K562 (cell line): ENCODE measurements at regions not wholly inside any gene's neighbourhood (a gene's known extent, or its start where the extent isn't known, plus 50 kb on each side); places are given as distances from the start of the nearest gene placed in this dataset.

ENCODE experiments used
- ATAC-seq: fragments of 200-7000 bp; cut with Tn5 transposase; 3 replicates; pipeline ENCODE4 v1.9.1; 2020; ENCODE audit warnings: moderate library complexity
- BruUV-seq: library from RNA; stranded (reverse); fragments of 400-500 nt; replicated peaks from 2 replicates; lab custom pipeline; 2021; lab: Mats Ljungman, UMichigan
- CTCF ChIA-PET: fragments of 300-600 bp; formaldehyde crosslinking; extraction: SDS; loops from one replicate; lab custom pipeline; 2021; ENCODE audit warnings: low intra/inter-chr PET ratio; lab: Yijun Ruan, JAX
- POLR2A ChIA-PET: fragments of 300-600, 350-650 bp; sonication (Branson Sonifier 250); formaldehyde crosslinking; extraction: SDS; loops from one replicate; lab custom pipeline; 2021; ENCODE audit warnings: antibody characterized with exemption, inconsistent platforms; lab: Yijun Ruan, JAX
- DNase-seq, 4 experiments: peaks; one replicate each; pipeline versions ENCODE4 v3.0.0 to v3.0.0-alpha.2; 2011 to 2018; ENCODE audit warnings: low spot score in 3 of 4, mixed read lengths in 3 of 4; ENCODE audit errors: extremely low read depth in 1 of 4
- FAIRE-seq: peaks from 2 replicates; lab custom pipeline; 2011; peaks lifted over from hg19 to GRCh38; lab: Jason Lieb, UNC
- H2AFZ ChIP-seq: 2 replicates; pipeline ENCODE4 v1.6.0; 2011; ENCODE audit warnings: low read depth, low read length, control low read depth, inconsistent platforms
- H3K27ac ChIP-seq: fragments of 200-600 bp; 3 replicates; pipeline ENCODE4 v1.8.0; 2011; ENCODE audit warnings: low read depth, mild to moderate bottlenecking, control low read depth, inconsistent platforms, low read length, moderate library complexity, mixed read lengths; ENCODE audit errors: extremely low read depth
- H3K27me3 ChIP-seq, 2 experiments: fragments of 300-600 bp in 1 of 2; 2 replicates in 1 of 2; 3 replicates in 1 of 2; pipeline versions ENCODE4 v1.6.0 to v1.8.0; 2011; ENCODE audit warnings: inconsistent platforms in 2 of 2, low read length in 2 of 2, mild to moderate bottlenecking in 1 of 2, mixed read lengths in 1 of 2, moderate library complexity in 1 of 2; ENCODE audit not compliant: control insufficient read depth in 2 of 2, insufficient read depth in 2 of 2
- H3K36me3 ChIP-seq: fragments of 300-600 bp; 3 replicates; pipeline ENCODE4 v1.8.0; 2011; ENCODE audit warnings: mild to moderate bottlenecking, low read length, inconsistent platforms; ENCODE audit not compliant: control insufficient read depth, insufficient read depth
- H3K4me1 ChIP-seq, 2 experiments: fragments of 200-600 bp in 1 of 2; replicated peaks in 1 of 2; 2 replicates in 1 of 2; 3 replicates in 1 of 2; pipeline versions ENCODE4 v1.5.1 to v1.8.0; 2011; ENCODE audit warnings: inconsistent platforms in 2 of 2, low read length in 2 of 2, mild to moderate bottlenecking in 1 of 2, mixed read lengths in 1 of 2, moderate library complexity in 1 of 2; ENCODE audit not compliant: control insufficient read depth in 2 of 2, insufficient read depth in 2 of 2
- H3K4me2 ChIP-seq: 2 replicates; pipeline ENCODE4 v1.6.1; 2011; ENCODE audit warnings: low read length, control low read depth, inconsistent platforms, mixed read lengths; ENCODE audit not compliant: insufficient read depth
- H3K4me3 ChIP-seq: fragments of 200-600 bp; sonication (generic), shearing (Covaris generic); 2 replicates; pipeline ENCODE4 v1.5.1; 2016; ENCODE audit warnings: control low read depth, inconsistent platforms
- H3K79me2 ChIP-seq: fragments of 200-600 bp; 3 replicates; pipeline ENCODE4 v1.8.0; 2011; ENCODE audit warnings: low read length, inconsistent platforms; ENCODE audit not compliant: control insufficient read depth, insufficient read depth
- H3K9ac ChIP-seq, 2 experiments: 2 replicates each; pipeline versions ENCODE4 v1.6.0 to v1.6.1; 2011; ENCODE audit warnings: low read depth in 2 of 2, low read length in 2 of 2, control low read depth in 1 of 2, inconsistent platforms in 1 of 2, mild to moderate bottlenecking in 1 of 2, mixed read lengths in 1 of 2; ENCODE audit not compliant: insufficient read depth in 1 of 2
- H3K9me1 ChIP-seq: one replicate; pipeline ENCODE4 v1.6.0; 2011; ENCODE audit warnings: inconsistent platforms, mild to moderate bottlenecking, low read length, moderate library complexity; ENCODE audit not compliant: control insufficient read depth, insufficient read depth
- H3K9me3 ChIP-seq: replicated peaks from 2 replicates; pipeline ENCODE4 v1.5.1; 2011; ENCODE audit warnings: low read depth, low read length, inconsistent platforms; ENCODE audit not compliant: control insufficient read depth, insufficient read depth
- H4K20me1 ChIP-seq: replicated peaks from 2 replicates; pipeline ENCODE4 v1.6.1; 2011; ENCODE audit warnings: low read length, inconsistent platforms, mixed read lengths; ENCODE audit not compliant: control insufficient read depth, insufficient read depth
- DMBX1 ChIP-seq: fragments of 250-450 bp; sonication (Bioruptor Pico); IDR thresholded peaks from 2 replicates; pipeline ENCODE4 v1.8.0; 2022; ENCODE audit warnings: inconsistent platforms, mild to moderate bottlenecking, moderate library complexity, borderline replicate concordance
- LEF1 ChIP-seq: fragments of 450-650 bp; IDR thresholded peaks from 2 replicates; pipeline ENCODE4 v1.6.1; 2016; ENCODE audit warnings: mild to moderate bottlenecking
- ZFP36 ChIP-seq: fragments of 150-350 bp; IDR thresholded peaks from 2 replicates; pipeline ENCODE4 v1.6.1; 2018; ENCODE audit warnings: low read length, low read depth; ENCODE audit not compliant: partially characterized antibody
- ZNF24 ChIP-seq: fragments of 450-650 bp; IDR thresholded peaks from 2 replicates; pipeline ENCODE4 v1.6.1; 2016
- ZNF561 ChIP-seq: fragments of 450-650 bp; formaldehyde crosslinking; conservative IDR thresholded peaks from 2 replicates; pipeline ENCODE4 v1.4.0; 2020; ENCODE audit warnings: mild to moderate bottlenecking, moderate library complexity
- WGBS: fragments of 100-300 bp; shearing (Covaris generic); methylation state at CpG from one replicate; pipeline ENCODE4 v1.1.6; 2016; ENCODE audit warnings: low coverage, mixed read lengths; ENCODE audit not compliant: insufficient coverage; ENCODE audit errors: missing lambda C conversion rate; 5-methylcytosine and 5-hydroxymethylcytosine counted together
- in situ Hi-C: fragments of 300-500 bp; cut with MboI; formaldehyde crosslinking; loops from 4 replicates; pipeline ENCODE4 v1.15.0; 2018; ENCODE audit warnings: inconsistent platforms, mixed read lengths
- intact Hi-C: fragments of 100-400 bp; cut with micrococcal nuclease; formaldehyde crosslinking; loops from 2 replicates; pipeline ENCODE4 v1.14.2; 2022
- TF ChIP-seq, protein P1 (sequence below): fragments of 250-450 bp; sonication (Bioruptor Pico); IDR thresholded peaks from 2 replicates; pipeline ENCODE4 v1.4.0; 2020; ENCODE audit warnings: mild to moderate bottlenecking
- TF ChIP-seq, protein P2 (sequence below): fragments of 250-450 bp; sonication (Bioruptor Pico); IDR thresholded peaks from 2 replicates; pipeline ENCODE4 v1.8.0; 2021; ENCODE audit warnings: moderate library complexity, mild to moderate bottlenecking, inconsistent platforms
- TF ChIP-seq, protein P3 (sequence below), 2 experiments: IDR thresholded peaks in 1 of 2; conservative IDR thresholded peaks in 1 of 2; 2 replicates each; pipeline ENCODE4 v1.6.1; 2016; ENCODE audit warnings: low read depth in 2 of 2, mild to moderate bottlenecking in 1 of 2, missing compliant biosample characterization in 1 of 2, missing genetic modification characterization in 1 of 2, moderate library complexity in 1 of 2

DNA sequence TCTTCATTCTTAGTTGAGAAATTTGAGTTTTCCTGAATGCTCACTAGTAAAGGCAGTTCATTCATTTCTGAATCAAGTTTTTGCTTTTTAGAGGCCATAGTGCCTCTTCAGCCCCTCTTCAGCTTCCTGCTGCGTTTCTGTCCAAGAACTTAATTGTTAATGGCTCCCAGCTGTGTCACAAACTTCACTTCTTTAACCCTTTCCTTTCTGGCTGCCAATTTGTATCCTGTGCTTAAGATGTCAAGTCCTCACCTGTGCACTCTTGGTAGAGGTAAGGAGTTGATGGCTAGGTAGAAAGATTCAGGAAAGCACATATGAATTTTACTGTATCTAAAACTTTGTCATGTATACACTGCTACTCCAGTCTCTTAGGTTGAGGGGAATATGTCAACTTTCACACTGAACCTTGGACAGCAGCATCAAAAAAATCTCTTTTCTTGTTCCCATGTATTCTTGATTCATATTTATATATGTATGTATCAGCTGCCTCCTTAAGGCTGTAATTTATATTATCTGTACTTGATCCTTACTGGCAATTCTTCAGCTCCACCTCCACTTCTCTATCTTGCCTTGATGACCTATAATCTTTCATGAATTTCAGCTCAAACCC lies 612.8 kb downstream of the LMO4 start (continued):
- TF ChIP-seq ZNF561 (CRISPR knock-in tag): no peak
- TF ChIP-seq DMBX1 (CRISPR knock-in tag): no peak
- no peak for TF ChIP-seq LEF1
- no peak for TF ChIP-seq ZFP36
- no peak for TF ChIP-seq ZNF24
- TF ChIP-seq, protein P1, sequence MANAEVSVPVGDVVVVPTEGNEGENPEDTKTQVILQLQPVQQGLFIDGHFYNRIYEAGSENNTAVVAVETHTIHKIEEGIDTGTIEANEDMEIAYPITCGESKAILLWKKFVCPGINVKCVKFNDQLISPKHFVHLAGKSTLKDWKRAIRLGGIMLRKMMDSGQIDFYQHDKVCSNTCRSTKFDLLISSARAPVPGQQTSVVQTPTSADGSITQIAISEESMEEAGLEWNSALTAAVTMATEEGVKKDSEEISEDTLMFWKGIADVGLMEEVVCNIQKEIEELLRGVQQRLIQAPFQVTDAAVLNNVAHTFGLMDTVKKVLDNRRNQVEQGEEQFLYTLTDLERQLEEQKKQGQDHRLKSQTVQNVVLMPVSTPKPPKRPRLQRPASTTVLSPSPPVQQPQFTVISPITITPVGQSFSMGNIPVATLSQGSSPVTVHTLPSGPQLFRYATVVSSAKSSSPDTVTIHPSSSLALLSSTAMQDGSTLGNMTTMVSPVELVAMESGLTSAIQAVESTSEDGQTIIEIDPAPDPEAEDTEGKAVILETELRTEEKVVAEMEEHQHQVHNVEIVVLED (CRISPR knock-in tag): no peak
- TF ChIP-seq, protein P2, sequence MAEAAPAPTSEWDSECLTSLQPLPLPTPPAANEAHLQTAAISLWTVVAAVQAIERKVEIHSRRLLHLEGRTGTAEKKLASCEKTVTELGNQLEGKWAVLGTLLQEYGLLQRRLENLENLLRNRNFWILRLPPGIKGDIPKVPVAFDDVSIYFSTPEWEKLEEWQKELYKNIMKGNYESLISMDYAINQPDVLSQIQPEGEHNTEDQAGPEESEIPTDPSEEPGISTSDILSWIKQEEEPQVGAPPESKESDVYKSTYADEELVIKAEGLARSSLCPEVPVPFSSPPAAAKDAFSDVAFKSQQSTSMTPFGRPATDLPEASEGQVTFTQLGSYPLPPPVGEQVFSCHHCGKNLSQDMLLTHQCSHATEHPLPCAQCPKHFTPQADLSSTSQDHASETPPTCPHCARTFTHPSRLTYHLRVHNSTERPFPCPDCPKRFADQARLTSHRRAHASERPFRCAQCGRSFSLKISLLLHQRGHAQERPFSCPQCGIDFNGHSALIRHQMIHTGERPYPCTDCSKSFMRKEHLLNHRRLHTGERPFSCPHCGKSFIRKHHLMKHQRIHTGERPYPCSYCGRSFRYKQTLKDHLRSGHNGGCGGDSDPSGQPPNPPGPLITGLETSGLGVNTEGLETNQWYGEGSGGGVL (CRISPR knock-in tag): no peak
- TF ChIP-seq, all 486 proteins: peak for 0

DNA sequence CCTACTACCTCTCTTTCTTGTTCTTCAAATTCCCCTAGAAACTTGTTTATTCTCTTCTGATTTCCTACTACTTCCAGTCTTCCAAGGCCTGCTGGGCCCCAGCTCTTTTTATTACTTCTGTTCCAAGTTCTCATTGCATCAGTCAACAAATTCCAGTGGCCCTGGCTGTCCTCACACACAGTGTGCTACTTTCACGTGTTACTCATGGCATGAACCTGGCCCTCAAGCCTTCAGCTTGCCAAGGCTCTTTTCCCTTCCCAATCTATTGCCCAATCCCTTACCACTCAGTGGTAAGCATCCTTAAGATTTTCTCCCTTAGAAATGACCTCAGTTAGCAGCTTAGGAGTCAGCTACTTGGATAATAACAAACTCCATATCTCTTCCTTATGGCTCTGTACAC lies 613.5 kb downstream of the LMO4 start:
- Histone ChIP-seq H3K27ac (no peak overlapping the region), H3K4me3 (no peak overlapping the region), H4K20me1 (no peaks in the 10 kb centered on the region), H3K9me3 (no peaks in the 10 kb centered on the region; the same call in 1 of the 2 replicates), H3K4me1 (no peaks in the 10 kb centered on the region), H3K9me1 (no peaks in the 10 kb centered on the region), H3K4me2 (no peak overlapping the region), H3K36me3 (no peaks in the 10 kb centered on the region), H3K27me3 (no peaks in the 10 kb centered on the region), H3K79me2 (no peaks in the 10 kb centered on the region), H3K9ac (no peak overlapping the region), H2AFZ (no peak overlapping the region)
- in situ Hi-C loops (loop anchor here (25.0 kb wide), 1 partner anchor 655 kb away; no protein-coding TSS in a partner anchor), intact Hi-C loops (no loop called here)
- no TSS peak for BruUV-seq
- TF ChIP-seq, protein P3, sequence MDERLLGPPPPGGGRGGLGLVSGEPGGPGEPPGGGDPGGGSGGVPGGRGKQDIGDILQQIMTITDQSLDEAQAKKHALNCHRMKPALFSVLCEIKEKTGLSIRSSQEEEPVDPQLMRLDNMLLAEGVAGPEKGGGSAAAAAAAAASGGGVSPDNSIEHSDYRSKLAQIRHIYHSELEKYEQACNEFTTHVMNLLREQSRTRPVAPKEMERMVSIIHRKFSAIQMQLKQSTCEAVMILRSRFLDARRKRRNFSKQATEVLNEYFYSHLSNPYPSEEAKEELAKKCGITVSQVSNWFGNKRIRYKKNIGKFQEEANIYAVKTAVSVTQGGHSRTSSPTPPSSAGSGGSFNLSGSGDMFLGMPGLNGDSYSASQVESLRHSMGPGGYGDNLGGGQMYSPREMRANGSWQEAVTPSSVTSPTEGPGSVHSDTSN (CRISPR knock-in tag; IDR thresholded peaks at IDR 0.05; ENCODE audit: low read depth): no peak
- TF ChIP-seq, protein P3 (tag; conservative IDR thresholded peaks at IDR 0.05; ENCODE audit: low read depth): no peak
- no peak for ATAC-seq
- ChIA-PET POLR2A (no interaction called here), CTCF (no interaction called here)
- 0% methylated on average over 1 of the region's 1 CpG for WGBS
- DNase-seq: no peak
- FAIRE-seq: no peak
